HL-60 (cell line): ENCODE measurements at regions not wholly inside any gene's neighbourhood (a gene's known extent, or its start where the extent isn't known, plus 50 kb on each side); places are given as distances from the start of the nearest gene placed in this dataset.

Experiments used
- DNase-seq, 2 experiments: peaks; one replicate each; pipeline ENCODE4 v3.0.0-alpha.2; 2010 to 2020; ENCODE audit warnings: low read depth in 1 of 2, low spot score in 1 of 2
- H3K27ac ChIP-seq: fragments of 250-450 bp; sonication (Bioruptor Pico); replicated peaks from 2 replicates; pipeline ENCODE4 v1.5.1; 2020; ENCODE audit warnings: mild to moderate bottlenecking, moderate library complexity
- H3K27me3 ChIP-seq: fragments of 250-450 bp; sonication (Bioruptor Pico); 2 replicates; pipeline ENCODE4 v1.5.1; 2021; ENCODE audit warnings: mild to moderate bottlenecking, moderate library complexity; ENCODE audit not compliant: insufficient read depth, poor library complexity, severe bottlenecking
- H3K4me3 ChIP-seq: replicated peaks from 2 replicates; pipeline ENCODE4 v1.5.1; 2011; ENCODE audit warnings: mild to moderate bottlenecking, control low read depth, low read length; ENCODE audit not compliant: insufficient read depth
- GABPA ChIP-seq: IDR thresholded peaks from 2 replicates; pipeline ENCODE4 v1.6.1; 2012; ENCODE audit warnings: low read depth
- POLR2AphosphoS5 ChIP-seq: IDR thresholded peaks from 2 replicates; pipeline ENCODE4 v1.6.1; 2012; ENCODE audit warnings: low read depth
- SPI1 ChIP-seq: IDR thresholded peaks from 2 replicates; pipeline ENCODE4 v1.6.1; 2012; ENCODE audit warnings: low read depth, mild to moderate bottlenecking, borderline replicate concordance
- TF ChIP-seq, protein P1 (sequence below): IDR thresholded peaks from one replicate; pipeline ENCODE4 v1.5.1; 2011; ENCODE audit warnings: low read length, control low read depth, inconsistent platforms; ENCODE audit not compliant: insufficient read depth
- TF ChIP-seq, protein P2 (sequence below): IDR thresholded peaks from 2 replicates; pipeline ENCODE4 v1.6.1; 2012; ENCODE audit warnings: low read depth; ENCODE audit not compliant: insufficient replicate concordance

DNA sequence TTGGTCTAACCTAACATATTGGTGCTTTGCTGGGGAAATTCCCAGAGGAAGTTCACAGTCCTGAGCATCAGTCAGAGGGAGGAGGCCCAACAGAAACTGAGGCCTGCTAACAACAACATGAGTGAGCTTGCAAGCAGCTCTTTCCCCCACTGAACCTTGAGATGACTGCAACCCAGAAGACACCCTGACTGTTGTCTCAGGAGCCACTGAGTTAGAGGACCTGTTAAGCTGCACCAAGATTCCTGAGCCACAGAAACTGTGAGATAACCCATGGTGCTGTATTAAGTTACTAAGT, 193.2 kb upstream of the UBL3 start:
- DNase-seq: no peak
- no peak overlapping the region for H3K27ac ChIP-seq
- no peaks in the 10 kb centered on the region for H3K27me3 ChIP-seq
- H3K4me3 ChIP-seq: no peak overlapping the region
- TF ChIP-seq POLR2AphosphoS5 (no peak), GABPA (no peak), SPI1 (no peak)
- TF ChIP-seq, protein P1, sequence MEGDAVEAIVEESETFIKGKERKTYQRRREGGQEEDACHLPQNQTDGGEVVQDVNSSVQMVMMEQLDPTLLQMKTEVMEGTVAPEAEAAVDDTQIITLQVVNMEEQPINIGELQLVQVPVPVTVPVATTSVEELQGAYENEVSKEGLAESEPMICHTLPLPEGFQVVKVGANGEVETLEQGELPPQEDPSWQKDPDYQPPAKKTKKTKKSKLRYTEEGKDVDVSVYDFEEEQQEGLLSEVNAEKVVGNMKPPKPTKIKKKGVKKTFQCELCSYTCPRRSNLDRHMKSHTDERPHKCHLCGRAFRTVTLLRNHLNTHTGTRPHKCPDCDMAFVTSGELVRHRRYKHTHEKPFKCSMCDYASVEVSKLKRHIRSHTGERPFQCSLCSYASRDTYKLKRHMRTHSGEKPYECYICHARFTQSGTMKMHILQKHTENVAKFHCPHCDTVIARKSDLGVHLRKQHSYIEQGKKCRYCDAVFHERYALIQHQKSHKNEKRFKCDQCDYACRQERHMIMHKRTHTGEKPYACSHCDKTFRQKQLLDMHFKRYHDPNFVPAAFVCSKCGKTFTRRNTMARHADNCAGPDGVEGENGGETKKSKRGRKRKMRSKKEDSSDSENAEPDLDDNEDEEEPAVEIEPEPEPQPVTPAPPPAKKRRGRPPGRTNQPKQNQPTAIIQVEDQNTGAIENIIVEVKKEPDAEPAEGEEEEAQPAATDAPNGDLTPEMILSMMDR: no peak
- TF ChIP-seq, protein P2, sequence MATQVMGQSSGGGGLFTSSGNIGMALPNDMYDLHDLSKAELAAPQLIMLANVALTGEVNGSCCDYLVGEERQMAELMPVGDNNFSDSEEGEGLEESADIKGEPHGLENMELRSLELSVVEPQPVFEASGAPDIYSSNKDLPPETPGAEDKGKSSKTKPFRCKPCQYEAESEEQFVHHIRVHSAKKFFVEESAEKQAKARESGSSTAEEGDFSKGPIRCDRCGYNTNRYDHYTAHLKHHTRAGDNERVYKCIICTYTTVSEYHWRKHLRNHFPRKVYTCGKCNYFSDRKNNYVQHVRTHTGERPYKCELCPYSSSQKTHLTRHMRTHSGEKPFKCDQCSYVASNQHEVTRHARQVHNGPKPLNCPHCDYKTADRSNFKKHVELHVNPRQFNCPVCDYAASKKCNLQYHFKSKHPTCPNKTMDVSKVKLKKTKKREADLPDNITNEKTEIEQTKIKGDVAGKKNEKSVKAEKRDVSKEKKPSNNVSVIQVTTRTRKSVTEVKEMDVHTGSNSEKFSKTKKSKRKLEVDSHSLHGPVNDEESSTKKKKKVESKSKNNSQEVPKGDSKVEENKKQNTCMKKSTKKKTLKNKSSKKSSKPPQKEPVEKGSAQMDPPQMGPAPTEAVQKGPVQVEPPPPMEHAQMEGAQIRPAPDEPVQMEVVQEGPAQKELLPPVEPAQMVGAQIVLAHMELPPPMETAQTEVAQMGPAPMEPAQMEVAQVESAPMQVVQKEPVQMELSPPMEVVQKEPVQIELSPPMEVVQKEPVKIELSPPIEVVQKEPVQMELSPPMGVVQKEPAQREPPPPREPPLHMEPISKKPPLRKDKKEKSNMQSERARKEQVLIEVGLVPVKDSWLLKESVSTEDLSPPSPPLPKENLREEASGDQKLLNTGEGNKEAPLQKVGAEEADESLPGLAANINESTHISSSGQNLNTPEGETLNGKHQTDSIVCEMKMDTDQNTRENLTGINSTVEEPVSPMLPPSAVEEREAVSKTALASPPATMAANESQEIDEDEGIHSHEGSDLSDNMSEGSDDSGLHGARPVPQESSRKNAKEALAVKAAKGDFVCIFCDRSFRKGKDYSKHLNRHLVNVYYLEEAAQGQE: no peak

DNA sequence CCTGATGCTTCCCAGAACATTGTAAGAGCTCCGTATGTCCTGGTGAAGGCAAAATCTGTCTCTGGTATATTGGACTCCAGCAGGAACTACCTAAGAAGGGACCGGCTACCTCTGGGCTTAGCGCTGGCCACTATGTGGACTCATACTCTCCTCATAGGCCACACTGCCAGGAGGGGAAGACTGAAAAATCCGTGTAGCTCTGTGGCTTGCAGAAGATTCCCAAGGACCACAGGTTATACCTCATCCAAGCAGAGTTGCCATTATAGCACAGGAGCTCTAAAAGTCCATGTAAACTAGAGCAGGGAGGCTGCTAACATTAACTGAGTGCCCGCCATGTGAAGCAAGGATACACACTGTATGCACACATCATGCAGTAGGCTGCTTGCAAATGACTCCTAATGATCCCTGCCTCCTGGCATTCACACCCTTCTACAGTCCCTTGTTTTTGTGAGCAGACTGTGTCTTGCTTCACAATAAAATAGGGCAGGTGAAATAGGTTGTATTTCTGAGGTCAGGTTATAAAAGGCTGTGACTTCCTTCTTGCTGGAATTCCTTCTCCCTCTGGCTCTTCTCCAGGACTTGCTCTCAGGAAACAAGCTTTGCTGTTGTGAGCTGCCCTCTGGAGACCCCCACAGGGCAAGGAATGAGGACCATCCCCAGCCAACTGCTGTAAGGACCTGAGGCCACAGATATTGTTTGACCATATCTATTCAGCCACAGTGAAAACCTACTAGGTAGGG, 192.6 kb upstream of the UBL3 start:
- Histone ChIP-seq H3K4me3 (no peak overlapping the region), H3K27ac (no peak overlapping the region), H3K27me3 (no peaks in the 10 kb centered on the region)
- TF ChIP-seq GABPA (no peak), POLR2AphosphoS5 (no peak), SPI1 (no peak)
- TF ChIP-seq, protein P1: no peak
- TF ChIP-seq, protein P2: no peak
- DNase-seq: no peak

DNA sequence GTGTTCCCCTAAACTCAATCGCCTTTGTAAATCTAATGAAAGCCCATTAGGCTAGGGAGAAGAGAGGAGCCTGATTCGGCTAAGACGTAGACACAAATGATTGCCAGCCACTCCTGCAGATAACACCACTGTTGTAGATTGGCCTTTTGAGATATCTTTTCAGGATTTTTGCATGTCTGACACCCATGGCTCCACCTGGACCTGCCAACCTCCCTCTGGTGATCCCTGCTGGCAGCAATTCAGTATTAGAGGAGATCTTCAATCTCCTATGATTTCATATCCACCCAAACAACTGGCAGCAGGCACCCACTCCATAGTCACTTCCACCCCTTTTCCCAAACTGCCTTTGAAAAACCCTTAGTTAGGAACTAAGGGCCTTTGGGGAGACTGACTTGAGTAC, 191.9 kb upstream of the UBL3 start:
- Histone ChIP-seq H3K27me3 (no peaks in the 10 kb centered on the region), H3K27ac (no peak overlapping the region)

More for the DNA sequence above, 191.9 kb upstream of the UBL3 start:
- no peak for DNase-seq
- no peak overlapping the region for H3K4me3 ChIP-seq
- no peak for TF ChIP-seq POLR2AphosphoS5
- TF ChIP-seq, protein P1: no peak
- TF ChIP-seq GABPA: no peak
- TF ChIP-seq, protein P2: no peak
- no peak for TF ChIP-seq SPI1
